ENCODE measurements at regions not wholly inside any gene's neighbourhood (a gene's known extent, or its start where the extent isn't known, plus 50 kb on each side); places are given as distances from the start of the nearest gene placed in this dataset.
A peak's percentile ranks its signal among the peaks of the same experiment; 100 is the strongest.
"Not testable (repeated sequence)": the region's sequence is repeated elsewhere in the genome, so short reads cannot be mapped to it uniquely, and the experiment has no call there.

GRCh38 chr3:76307556-76307955 lies 522.2 kb upstream of the ZNF717 start:
- DNase-seq (ENCODE audit: low spot score in 2 of 2), result no peak
- intact Hi-C loops (cut with DNase I; ENCODE audit: low total_unique reads), result no loop called here
- no peak for TF ChIP-seq POLR2A (IDR thresholded peaks at IDR 0.05)
- TF ChIP-seq, protein P1, sequence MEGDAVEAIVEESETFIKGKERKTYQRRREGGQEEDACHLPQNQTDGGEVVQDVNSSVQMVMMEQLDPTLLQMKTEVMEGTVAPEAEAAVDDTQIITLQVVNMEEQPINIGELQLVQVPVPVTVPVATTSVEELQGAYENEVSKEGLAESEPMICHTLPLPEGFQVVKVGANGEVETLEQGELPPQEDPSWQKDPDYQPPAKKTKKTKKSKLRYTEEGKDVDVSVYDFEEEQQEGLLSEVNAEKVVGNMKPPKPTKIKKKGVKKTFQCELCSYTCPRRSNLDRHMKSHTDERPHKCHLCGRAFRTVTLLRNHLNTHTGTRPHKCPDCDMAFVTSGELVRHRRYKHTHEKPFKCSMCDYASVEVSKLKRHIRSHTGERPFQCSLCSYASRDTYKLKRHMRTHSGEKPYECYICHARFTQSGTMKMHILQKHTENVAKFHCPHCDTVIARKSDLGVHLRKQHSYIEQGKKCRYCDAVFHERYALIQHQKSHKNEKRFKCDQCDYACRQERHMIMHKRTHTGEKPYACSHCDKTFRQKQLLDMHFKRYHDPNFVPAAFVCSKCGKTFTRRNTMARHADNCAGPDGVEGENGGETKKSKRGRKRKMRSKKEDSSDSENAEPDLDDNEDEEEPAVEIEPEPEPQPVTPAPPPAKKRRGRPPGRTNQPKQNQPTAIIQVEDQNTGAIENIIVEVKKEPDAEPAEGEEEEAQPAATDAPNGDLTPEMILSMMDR (IDR thresholded peaks at IDR 0.05), result no peak
- 76 to 77% methylated on average over 3 of the region's 3 CpGs for WGBS, 2 donors
- no peak overlapping the region for H3K4me3 ChIP-seq (ENCODE audit: low read depth, poor library complexity, severe bottlenecking)

- no peak overlapping the region for H3K4me3 ChIP-seq (ENCODE audit: low read depth, poor library complexity, severe bottlenecking)
- TF ChIP-seq, protein P1 (IDR thresholded peaks at IDR 0.05), result no peak
- no peak for TF ChIP-seq POLR2A (IDR thresholded peaks at IDR 0.05)
- intact Hi-C loops (cut with DNase I; ENCODE audit: low total_unique reads), result no loop called here
- DNase-seq (ENCODE audit: low spot score in 2 of 2), result peak in 1 of 2 donors; percentile 22
Observed at GRCh38 chr3:76308541-76308940, 523.2 kb upstream of the ZNF717 start.

DNA sequence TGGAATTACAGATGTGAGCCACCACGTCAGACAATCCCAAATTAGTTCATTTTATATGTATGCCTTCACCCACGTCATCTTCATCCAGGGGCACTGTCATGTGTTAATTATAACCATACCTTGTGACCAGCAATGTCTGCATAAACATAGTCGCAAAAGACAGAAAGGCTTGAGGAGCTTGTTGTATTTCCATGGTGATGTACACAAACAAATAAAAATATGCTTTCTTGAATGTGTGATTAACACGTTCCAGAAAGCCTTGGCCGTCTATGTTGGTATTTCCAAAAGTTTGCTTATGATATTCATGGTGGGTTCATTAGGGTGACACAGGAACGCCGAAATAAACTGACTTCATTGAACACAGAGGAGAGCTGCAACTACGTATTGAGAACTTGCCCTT lies 524.7 kb upstream of the ZNF717 start:
- no peak overlapping the region for H3K4me3 ChIP-seq (ENCODE audit: low read depth, poor library complexity, severe bottlenecking)
- intact Hi-C loops (cut with DNase I; ENCODE audit: low total_unique reads), result no loop called here

GRCh38 chr3:76310667-76311066 lies 525.3 kb upstream of the ZNF717 start:
- 39% methylated on average over 7 of the region's 7 CpGs for WGBS, 2 donors
- H3K4me3 ChIP-seq (ENCODE audit: low read depth, poor library complexity, severe bottlenecking), result no peak overlapping the region
- TF ChIP-seq POLR2A (IDR thresholded peaks at IDR 0.05), result no peak
- TF ChIP-seq, protein P1 (IDR thresholded peaks at IDR 0.05), result no peak
- intact Hi-C loops (cut with DNase I; ENCODE audit: low total_unique reads), result no loop called here
- DNase-seq (ENCODE audit: low spot score in 2 of 2), result no peak

More for the DNA sequence above, 524.7 kb upstream of the ZNF717 start:
- TF ChIP-seq, protein P1 (IDR thresholded peaks at IDR 0.05), result no peak
- TF ChIP-seq POLR2A (IDR thresholded peaks at IDR 0.05), result no peak
- DNase-seq (ENCODE audit: low spot score in 2 of 2), result no peak
- 32 to 35% methylated on average over 8 of the region's 8 CpGs for WGBS, 2 donors

GRCh38 chr3:76311941-76312340 lies 526.6 kb upstream of the ZNF717 start:
- no peak for DNase-seq (ENCODE audit: low spot score in 2 of 2)

DNA sequence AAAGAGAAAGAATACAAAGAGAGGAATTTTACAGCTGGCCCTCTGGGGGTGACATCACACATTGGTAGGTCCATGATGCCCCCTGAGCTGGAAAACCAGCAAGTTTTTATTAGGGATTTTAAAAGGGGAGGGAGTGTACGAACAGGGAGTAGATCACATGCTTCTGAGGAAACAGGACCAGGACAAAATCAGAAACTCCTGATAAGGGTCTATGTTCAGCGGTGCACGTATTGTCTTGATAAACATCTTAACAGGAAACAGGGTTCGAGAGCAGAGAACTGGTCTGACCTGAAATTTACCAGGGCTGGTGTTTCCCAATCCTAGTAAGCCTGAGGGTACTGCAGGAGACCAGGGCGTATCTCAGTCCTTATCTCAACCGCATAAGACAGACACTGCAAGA lies 530.6 kb upstream of the ZNF717 start:
- intact Hi-C loops (cut with DNase I; ENCODE audit: low total_unique reads); DNase-seq (ENCODE audit: low spot score in 2 of 2); H3K4me3 ChIP-seq (ENCODE audit: low read depth, poor library complexity, severe bottlenecking): not testable (repeated sequence)
- 65 to 68% methylated on average over 6 of the region's 6 CpGs for WGBS, 2 donors

More at GRCh38 chr3:76311941-76312340, 526.6 kb upstream of the ZNF717 start:
- intact Hi-C loops (cut with DNase I; ENCODE audit: low total_unique reads), result no loop called here
- WGBS, 2 donors, result 17 to 24% methylated on average over 4 of the region's 4 CpGs
- H3K4me3 ChIP-seq (ENCODE audit: low read depth, poor library complexity, severe bottlenecking), result no peak overlapping the region
- TF ChIP-seq, protein P1 (IDR thresholded peaks at IDR 0.05), result no peak
- TF ChIP-seq POLR2A (IDR thresholded peaks at IDR 0.05), result no peak

Data from lower leg skin (tissue), 4 donors.